HG03457 (cell line): ENCODE measurements at regions not wholly inside any gene's neighbourhood (a gene's known extent, or its start where the extent isn't known, plus 50 kb on each side); places are given as distances from the start of the nearest gene placed in this dataset.
"Not testable (repeated sequence)": the region's sequence is repeated elsewhere in the genome, so short reads cannot be mapped to it uniquely, and the experiment has no call there.

ENCODE experiments used
- ATAC-seq: cut with Tn5 transposase; IDR thresholded peaks from one replicate; pipeline ENCODE4 v1.9.1; 2021; ENCODE audit warnings: moderate number of reproducible peaks; ENCODE audit not compliant: unreplicated experiment

DNA sequence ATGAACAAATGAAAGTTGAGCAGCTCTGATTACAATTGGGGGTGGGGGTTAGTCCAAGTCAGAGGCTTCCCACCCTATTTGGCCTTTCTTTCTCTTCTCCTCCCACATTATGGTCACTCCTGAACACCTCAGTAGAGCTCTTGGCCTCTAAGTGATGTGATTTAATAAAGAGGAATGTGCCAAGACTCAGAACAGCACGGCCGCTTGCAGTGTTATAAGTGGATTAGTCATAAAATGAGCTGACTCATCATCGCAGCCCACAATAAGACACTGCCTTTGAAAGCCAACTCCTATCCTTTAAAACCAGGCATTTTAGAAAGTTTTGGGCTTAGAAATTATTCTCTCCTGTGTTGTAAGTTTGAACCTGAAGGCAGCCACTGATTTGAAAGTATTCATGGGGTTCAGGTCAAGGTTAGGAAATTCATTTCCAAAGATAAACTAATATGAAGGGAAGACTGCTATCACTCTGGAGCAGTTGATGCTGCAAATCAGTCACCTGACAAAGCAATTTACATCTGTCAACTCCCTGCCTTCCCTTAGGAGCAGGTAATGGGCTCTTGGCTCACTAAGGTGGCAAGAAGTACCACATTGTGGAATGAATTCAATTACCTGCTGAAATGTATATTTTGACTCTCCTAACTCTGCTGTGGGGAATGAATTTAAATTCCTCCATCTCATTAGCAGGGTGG lies 283.6 kb upstream of the NMUR2 start:
- ATAC-seq, result no peak

DNA sequence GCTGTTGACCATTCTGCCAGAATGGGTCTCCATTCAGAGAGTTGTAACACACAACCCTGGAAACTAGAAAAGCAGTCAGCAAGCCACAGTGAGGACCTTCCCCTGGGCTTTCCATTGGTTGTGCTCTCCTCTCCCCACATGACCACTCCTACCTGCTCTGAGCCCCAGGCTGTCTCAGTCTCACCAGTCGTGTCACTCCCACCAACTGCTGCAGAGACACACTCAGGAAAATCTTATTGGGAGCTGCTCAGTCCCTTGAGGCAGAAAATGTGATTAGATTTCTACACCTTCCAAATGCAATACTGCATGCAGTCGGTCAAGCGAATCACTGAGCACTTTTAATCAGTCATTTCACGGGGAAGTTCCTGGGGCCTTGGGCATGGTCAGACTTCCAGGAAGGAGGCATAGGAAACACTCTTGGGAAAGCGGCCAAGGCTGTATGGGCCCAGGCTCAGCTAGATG lies 284.2 kb upstream of the NMUR2 start:
- ATAC-seq, result no peak

DNA sequence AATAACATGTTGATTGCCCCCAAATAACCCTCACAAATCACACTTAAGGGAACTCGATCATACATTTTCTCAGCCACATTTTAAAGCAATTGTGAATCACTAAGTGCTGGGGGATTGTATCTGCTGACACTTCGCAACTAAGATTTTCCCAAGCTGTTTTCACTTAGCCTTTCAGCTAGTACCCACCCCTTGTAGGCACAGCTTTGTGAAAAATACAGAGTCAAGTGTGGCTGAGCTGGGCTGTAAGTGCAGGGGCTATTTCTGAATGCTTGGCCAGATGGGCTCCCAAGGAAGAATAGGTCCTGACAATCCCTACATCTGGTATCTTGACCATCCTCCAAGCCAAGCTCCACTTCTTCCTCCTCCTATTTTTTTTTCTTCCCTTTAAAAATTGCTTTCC lies 289.2 kb upstream of the NMUR2 start:
- no peak for ATAC-seq

DNA sequence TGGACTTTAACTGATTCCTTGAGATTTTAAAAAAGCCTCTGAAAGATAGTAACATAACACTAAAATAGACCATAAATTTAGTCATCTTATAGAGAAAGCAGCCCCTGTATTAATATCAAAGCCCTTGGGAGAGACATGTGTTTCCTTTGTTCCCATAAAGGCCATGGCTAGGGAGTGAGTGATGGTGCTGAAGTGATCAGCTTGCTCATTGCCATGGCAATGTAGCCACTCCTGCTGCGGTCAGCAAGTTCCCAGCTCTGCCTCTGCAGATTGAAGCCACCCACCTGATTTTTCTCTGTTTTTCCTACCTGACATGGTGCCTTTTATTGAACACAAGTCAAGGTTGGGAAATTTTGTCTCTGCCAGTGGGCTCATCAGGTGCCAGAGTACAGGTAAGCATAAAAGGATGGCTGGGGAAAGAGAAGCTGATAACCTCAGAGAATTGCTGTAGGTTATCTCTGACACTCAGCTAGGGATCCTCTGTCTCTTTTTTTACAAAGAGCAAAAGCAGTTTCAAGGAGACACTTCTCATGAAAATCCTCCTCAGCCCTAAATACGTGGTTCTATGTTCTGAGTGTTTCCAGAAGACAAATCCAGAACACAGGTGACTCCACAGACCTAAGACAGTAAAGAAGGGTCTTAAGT lies 296.3 kb upstream of the NMUR2 start:
- ATAC-seq, result no peak

DNA sequence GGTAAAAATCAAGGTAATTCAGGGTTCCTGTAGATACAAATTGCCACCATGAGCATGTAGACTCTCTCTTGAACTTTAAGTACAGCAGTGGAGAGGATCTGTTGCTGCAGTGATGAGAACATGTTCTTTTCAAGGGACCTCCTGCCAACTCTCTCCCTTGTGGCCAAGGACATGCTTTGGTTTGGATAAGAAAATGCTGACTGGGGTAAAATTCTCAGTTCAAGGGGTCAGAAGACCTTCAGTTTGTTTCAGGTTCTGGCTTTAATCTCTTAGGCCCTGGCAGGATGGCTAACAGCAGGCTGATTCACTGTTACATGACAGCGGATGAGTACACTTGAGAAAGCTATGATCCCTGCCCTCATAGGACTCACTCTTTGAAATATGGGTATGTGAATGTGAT lies 299.2 kb upstream of the NMUR2 start:
- ATAC-seq, result no peak

DNA sequence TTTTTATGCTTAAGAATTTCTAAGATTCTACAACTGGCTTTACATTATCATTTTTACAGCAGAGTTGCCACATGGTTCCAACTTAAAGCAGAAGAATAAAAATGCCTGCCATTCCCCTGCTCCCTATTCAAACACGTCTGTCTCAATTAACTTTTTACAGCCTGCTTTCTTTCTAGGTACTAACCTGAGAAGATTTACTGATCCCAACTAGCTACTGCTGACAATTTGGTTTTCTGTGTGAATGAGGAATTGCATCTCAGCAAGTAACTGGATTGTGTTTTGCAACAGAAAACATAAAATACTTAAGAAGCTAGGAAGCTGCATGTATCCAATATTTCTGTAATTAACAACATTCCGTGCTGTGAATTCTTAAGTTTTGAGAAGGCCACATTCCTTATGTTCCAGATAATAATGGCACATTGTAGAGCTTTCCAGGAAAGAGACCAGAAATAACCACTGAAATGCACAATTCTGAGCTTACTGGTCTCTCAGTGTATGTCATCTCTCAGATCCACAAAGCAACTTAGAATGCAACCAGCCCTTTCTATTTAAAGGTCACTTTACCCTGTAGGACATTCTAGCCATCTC lies 306.8 kb upstream of the NMUR2 start:
- no peak for ATAC-seq

DNA sequence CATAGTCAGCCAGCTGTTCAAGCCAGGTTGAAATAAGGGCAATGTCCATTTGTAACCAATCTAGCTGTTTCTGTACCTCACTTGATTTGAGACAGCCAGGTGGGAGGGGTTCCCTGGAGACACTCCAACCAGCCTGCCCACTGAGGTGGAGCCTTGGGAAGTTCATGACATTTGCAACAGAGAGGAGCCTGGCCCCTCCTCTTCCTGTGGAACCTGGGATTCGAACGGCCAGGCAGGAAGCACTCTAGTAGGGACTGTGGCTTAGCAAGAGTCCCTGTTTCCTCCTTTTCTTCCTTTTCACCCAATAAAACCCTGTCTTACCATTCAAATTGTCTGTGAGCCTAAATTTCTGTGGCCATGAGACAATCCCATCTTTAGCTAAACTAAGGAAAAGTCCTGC lies 312.3 kb upstream of the NMUR2 start:
- ATAC-seq, result no peak

DNA sequence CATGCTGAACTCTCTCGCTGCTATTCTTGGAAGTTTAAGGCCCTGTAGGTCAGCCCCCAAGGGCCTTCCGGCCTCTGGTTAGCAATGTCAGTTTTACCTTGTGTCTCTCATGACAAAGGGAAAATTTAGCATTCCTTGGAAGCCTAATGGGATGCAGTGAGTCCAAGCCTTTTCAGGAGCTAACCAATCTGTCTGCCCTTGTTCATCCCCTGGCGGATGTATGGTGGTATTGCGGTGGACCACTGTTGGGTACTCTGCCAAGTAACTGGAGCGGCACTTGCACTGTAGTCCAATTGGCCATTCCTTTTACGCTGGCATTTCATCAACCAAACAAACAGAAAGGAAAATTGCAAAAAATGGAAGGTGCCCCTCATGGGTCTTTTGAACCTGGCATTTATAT lies 318.4 kb upstream of the NMUR2 start:
- no peak for ATAC-seq

DNA sequence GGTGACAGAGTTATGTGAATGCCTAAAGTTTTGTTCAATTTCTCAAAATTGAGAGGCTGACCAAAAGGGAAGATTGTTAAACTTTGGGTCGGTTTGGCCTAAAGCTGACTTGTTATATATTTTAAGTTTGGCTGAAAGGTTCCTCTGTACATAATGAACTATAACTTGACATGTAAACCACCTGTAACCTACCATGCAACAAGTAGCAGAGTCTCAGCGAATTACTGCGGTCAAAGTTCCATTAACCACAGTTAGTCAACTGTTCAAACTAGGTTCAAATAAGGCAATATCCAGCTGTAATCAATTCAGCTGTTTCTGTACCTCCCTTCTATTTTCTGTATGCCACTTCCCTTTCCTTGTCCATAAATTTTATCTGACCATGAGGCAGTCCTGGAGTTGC lies 325.1 kb upstream of the NMUR2 start:
- ATAC-seq, result no peak

DNA sequence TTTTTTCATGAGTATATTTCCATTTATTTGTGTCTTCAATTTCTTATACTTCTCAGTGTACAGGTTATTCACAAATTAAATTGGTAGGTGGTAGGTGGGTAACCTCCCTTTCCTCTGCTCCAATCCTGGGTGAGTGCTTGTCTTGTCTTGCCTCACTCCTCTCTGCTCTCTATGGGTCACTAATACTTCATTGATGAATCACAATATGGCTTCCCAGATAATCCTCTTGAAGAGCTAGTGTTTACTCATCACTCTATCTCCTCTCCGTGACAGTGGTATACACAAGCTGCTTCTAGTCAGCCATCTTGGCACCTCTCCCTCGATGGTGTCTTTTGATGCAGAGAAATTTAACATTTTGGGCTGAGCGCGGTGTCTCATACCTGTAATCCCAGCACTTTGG lies 331.8 kb upstream of the NMUR2 start:
- ATAC-seq, result no peak

DNA sequence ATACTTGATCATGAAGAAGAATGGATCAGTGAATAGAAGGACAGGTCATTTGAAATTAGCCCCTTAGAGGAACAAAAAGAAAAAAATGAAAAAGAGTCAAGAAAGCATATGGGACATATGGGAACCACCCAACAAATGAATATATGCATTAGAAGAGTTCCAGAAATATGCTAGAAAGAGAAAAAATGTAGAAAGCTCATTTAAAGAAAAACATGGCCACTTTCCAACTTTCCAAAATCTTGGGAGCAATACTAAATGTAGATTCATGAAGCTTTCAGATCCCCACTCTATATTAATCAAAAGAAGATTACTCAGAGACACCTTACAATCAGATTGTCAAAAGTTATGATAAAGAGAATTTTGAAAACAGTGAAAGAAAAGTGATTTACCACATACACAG lies 334.8 kb upstream of the NMUR2 start:
- ATAC-seq, result no peak

DNA sequence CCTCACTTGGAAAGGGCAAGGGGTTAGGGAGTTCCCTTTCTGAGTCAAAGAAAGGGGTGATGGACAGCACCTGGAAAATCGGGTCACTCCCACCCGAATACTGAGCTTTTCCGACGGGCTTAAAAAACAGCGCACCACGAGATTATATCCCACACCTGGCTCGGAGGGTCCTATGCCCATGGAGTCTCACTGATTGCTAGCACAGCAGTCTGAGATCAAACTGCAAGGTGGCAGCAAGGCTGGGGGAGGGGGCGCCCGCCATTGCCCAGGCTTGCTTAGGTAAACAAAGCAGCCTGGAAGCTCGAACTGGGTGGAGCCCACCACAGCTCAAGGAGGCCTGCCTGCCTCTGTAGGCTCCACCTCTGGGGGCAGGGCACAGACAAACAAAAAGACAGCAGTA lies 336.0 kb upstream of the NMUR2 start:
- not testable (repeated sequence) for ATAC-seq

DNA sequence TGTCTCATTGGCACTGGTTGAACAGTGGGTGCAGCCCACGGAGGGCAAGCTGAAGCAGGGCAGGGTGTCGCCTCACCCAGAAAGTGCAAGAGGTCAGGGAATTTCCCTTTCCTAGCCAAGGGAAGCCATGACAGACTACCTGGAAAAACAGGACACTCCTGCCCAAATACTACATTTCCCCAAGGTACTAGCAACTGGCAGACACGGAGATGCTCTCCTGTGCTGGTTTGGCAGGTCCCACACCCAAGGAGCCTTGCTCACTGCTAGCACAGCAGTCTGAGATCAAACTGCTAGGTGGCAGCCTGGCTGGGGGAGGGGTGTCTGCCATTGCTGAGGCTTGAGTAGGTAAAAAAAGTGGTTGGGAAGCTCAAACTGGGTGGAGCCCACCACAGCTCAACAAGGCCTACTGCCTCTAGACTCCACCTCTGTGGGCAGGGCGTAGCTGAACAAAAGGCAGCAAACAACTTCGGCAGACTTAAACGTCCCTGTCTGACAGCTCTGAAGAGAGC lies 382.7 kb upstream of the NMUR2 start:
- ATAC-seq, result not testable (repeated sequence)

DNA sequence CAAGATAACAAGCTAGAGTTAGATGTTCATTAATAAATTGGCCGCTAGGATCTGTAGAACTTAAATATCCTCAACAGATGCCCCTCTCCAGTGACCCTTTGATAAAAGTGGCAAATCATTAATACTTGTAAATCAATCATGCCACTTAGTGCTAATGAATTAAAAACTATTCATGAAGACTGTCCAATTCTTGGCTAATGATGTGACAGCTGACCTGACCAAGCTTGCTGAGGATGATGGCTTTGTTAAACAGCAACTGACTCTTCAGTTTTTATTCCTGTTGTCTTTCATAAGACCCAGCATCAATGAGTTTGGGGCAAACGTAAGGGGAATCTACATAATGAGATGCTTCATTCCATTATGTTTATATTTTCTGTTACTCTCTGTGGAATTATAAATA lies 396.8 kb upstream of the NMUR2 start:
- no peak for ATAC-seq

DNA sequence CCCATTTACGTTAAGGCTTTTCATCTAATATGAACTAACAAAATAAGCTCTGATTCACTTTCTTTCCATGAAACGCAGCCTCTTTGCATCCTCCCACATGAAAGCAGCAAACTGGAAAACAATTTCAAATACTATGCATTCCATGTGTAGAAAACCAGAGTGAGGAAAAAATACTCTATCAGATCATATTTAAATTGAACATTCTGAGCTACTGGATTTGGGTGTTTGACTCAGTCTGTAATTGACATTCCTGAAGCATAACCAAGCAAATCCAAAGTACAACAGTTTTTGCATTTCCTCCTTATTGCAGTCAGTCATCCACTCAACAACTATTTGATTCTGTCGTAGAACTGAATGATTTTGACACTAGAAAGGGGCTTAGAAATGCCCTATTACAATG lies 399.1 kb upstream of the NMUR2 start:
- no peak for ATAC-seq

DNA sequence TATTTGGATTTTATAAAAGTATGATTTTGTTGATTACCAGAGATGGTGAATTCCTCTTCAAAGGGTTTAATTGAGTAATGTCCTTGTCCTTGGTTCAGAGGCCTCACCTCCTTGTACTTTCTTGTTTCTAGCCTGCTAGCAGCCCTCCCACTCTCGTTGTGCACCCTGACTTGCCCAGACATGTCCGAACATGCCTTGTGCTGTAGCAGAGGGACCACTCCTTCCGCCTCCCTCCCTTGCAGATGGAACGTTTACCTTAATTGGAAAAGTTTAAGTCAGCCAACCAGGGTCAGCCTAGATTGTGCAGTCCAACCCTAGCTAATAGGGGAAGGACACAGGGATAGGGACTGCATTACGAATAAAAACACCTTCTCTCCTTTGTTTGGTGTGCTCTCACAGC lies 406.9 kb upstream of the NMUR2 start:
- no peak for ATAC-seq

DNA sequence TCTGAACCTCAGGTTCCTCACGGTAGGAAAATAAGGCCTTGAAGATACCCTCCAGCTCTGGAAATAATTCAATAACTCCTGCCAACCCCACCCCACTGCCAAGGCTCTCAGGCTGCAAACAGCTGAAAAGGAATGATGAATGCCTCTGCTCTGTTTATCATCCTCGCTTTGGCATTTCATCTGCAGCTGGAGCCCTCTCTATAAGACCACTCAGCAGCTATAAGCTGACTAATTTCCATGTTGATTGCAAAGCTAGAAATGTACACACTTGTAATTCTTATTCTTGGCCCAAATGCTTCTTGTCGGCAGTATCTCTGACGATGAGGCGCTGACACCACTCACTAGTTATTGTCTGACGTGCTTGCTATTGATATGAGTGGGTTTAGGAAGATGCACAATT lies 408.4 kb upstream of the NMUR2 start:
- no peak for ATAC-seq

DNA sequence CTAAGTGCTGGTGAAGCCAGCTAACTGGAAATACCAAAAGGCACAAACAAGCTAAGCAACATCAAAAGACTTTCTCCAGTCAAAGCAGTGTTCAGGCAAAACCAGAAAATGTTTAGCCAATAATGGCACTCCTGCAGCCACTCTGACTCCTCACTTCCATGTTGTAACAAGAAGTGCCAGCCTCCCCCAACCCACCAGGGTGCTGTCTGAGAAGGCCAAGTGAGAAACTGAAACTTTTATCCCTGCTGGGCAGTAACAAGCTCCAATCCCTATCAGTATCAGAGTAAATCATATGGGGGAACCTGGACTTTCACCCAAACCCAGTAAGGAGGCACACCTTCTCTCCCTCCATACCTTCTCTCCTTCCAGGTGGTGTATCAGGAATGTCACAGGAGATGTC lies 414.8 kb upstream of the NMUR2 start:
- no peak for ATAC-seq

DNA sequence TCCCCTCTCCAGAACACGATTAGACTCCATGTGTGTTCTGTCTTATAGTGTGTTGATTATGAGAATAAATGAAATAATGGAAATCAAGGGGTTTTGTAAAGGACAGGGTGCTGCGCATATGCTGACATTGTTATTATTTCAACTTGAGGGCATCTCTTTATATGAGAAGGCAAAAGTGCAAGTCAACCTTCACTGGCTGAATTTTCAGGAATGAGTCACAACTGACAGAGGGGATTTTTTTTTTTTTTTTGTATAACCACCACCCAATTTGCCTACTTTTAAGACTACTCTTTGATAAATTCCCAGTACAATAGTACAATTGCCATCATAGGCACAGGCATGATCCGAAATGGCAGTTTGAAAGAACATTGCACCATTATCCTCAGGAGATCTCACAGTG lies 419.2 kb upstream of the NMUR2 start:
- ATAC-seq, result no peak

DNA sequence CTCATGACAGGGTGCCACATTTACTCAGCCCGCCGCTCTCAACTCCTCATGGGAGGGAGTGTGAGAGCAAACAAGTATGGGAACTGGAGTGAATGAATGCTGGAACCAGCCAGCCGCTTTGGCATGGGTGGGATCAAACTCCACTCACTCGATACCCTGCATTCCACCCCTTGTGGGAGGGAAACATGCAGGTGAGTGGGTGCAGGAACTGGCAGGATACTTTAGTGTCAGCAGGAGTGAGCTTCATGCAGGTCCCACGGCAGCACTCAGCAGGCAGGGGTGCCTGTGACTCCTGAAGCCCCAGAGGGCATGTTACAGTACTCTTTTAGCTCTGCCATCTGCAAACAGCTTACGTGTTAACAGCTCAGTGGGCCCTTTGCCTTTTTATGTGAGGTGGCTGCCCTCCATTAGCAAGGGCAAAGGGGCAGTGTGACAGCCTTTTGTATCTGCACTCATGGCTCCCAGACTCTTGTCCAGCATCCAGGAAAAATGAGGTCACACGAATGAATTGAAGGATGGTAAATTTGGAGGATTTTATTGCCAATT lies 433.2 kb upstream of the NMUR2 start:
- no peak for ATAC-seq

DNA sequence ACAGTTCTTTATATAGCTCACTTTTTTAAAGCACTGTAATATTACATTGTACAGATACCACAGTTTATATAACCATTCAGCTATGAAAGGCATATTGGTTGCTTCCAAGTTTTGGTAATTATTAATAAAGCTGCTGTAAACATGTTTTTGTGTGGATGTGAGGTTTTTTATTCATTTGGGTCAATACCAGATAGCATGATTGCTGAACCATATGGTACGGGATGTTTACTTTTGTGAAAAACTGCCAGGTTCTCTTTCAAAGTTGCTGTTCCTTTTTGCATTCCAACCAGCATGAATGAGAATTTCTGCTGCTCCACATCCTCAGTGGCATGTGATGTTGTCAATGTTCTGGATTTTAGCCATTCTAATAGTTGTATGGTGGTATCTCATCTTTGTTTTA lies 439.6 kb upstream of the NMUR2 start:
- no peak for ATAC-seq

DNA sequence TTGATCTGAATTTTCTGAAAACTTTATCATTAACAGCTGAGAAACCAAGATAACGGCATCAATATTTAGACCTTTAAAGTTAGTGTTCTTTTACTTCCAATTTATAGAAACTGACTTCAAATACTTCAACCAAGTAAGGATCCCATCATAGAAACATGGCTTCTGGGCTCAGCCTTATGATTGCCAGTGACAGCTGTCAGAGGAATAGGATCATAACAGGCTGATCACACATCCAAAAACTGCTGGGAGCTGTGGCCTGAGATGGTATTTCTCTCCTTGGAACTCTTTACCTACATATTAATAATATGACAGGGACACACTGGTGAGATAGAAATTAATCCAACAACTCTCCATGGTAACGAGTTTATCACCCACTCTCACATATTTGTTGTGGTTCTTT lies 448.3 kb upstream of the NMUR2 start:
- no peak for ATAC-seq
